ENCODE measurements at regions not wholly inside any gene's neighbourhood (a gene's known extent, or its start where the extent isn't known, plus 50 kb on each side); places are given as distances from the start of the nearest gene placed in this dataset.

GRCh38 chr2:173605994-173606393, 251.3 kb downstream of the CDCA7 start:
- TF ChIP-seq CTCF (IDR thresholded peaks at IDR 0.05; ENCODE audit: poor library complexity, severe bottlenecking): no peak
- no peak for TF ChIP-seq SMC3 (conservative IDR thresholded peaks at IDR 0.05; ENCODE audit: poor library complexity)
- no peak for TF ChIP-seq EP300 (conservative IDR thresholded peaks at IDR 0.05; ENCODE audit: poor library complexity, severe bottlenecking)
- no peak for TF ChIP-seq POLR2AphosphoS5 (IDR thresholded peaks at IDR 0.05)
- TF ChIP-seq EZH2 (IDR thresholded peaks at IDR 0.05; ENCODE audit: borderline replicate concordance, insufficient read depth, low read length, poor library complexity, severe bottlenecking): no peak
- TF ChIP-seq TAF1 (IDR thresholded peaks at IDR 0.05; ENCODE audit: low read depth): no peak
- TF ChIP-seq RAD21 (conservative IDR thresholded peaks at IDR 0.05): no peak
- TF ChIP-seq REST (IDR thresholded peaks at IDR 0.05; ENCODE audit: borderline replicate concordance): no peak

All from neural cell (in vitro differentiated cells).